HepG2 (cell line): ENCODE measurements at regions not wholly inside any gene's neighbourhood (a gene's known extent, or its start where the extent isn't known, plus 50 kb on each side); places are given as distances from the start of the nearest gene placed in this dataset.

ENCODE experiments used
- ATAC-seq: fragments of 200-7000 bp; cut with Tn5 transposase; 3 replicates; pipeline ENCODE4 v1.9.1; 2020; ENCODE audit warnings: mild to moderate bottlenecking, moderate library complexity
- BruUV-seq: library from RNA; stranded (reverse); fragments of 400-500 nt; replicated peaks from 2 replicates; lab custom pipeline; 2021; lab: Mats Ljungman, UMichigan
- CTCF ChIA-PET: fragments of 300-600 bp; formaldehyde crosslinking; extraction: SDS; loops from one replicate; lab custom pipeline; 2021; ENCODE audit warnings: low total read pairs, inconsistent platforms, low intra/inter-chr PET ratio; lab: Yijun Ruan, JAX
- POLR2A ChIA-PET: fragments of 350-600 bp; sonication (Branson Sonifier 250); formaldehyde crosslinking; loops from one replicate; lab custom pipeline; 2020; ENCODE audit warnings: antibody characterized with exemption, inconsistent platforms; lab: Yijun Ruan, JAX
- DNase-seq: peaks from one replicate; pipeline ENCODE4 v3.0.0-alpha.2; 2015; ENCODE audit warnings: low spot score
- FAIRE-seq: peaks from 3 replicates; lab custom pipeline; 2011; peaks lifted over from hg19 to GRCh38; lab: Jason Lieb, UNC
- H2AFZ ChIP-seq: one replicate; pipeline ENCODE4 v1.6.1; 2011; ENCODE audit warnings: low read length, inconsistent platforms
- H3K27ac ChIP-seq: fragments of 300-600 bp; 3 replicates; pipeline ENCODE4 v1.8.0; 2011; ENCODE audit warnings: mixed run types, mild to moderate bottlenecking, mixed read lengths, low read length, inconsistent platforms; ENCODE audit not compliant: insufficient read depth; ENCODE audit errors: extremely low read length
- H3K27me3 ChIP-seq, 2 experiments: fragments of 200-600 bp in 1 of 2; 2 replicates in 1 of 2; 3 replicates in 1 of 2; pipeline versions ENCODE4 v1.6.0 to v1.8.0; 2011; ENCODE audit warnings: low read length in 2 of 2, mild to moderate bottlenecking in 2 of 2, moderate library complexity in 2 of 2, inconsistent platforms in 1 of 2; ENCODE audit not compliant: insufficient read depth in 2 of 2, control insufficient read depth in 1 of 2
- H3K36me3 ChIP-seq, 2 experiments: fragments of 200-600 bp in 1 of 2; replicated peaks in 1 of 2; 2 replicates in 1 of 2; 3 replicates in 1 of 2; pipeline versions ENCODE4 v1.5.1 to v1.8.0; 2011; ENCODE audit warnings: low read length in 2 of 2, inconsistent platforms in 1 of 2; ENCODE audit not compliant: insufficient read depth in 2 of 2, control insufficient read depth in 1 of 2
- H3K4me1 ChIP-seq: 2 replicates; pipeline ENCODE4 v1.5.1; 2012; ENCODE audit warnings: low read length, inconsistent platforms; ENCODE audit not compliant: insufficient read depth
- H3K4me2 ChIP-seq: 2 replicates; pipeline ENCODE4 v1.6.0; 2011; ENCODE audit warnings: low read depth, low read length, inconsistent platforms
- H3K4me3 ChIP-seq, 3 experiments: fragments of 200-600 bp in 1 of 3; sonication (generic), shearing (Covaris generic) in 1 of 3; replicated peaks in 1 of 3; 2 replicates each; pipeline ENCODE4 v1.5.1; 2011 to 2016; ENCODE audit warnings: low read length in 3 of 3, inconsistent platforms in 2 of 3, low read depth in 2 of 3, mild to moderate bottlenecking in 2 of 3, control low read depth in 1 of 3, mixed read lengths in 1 of 3; ENCODE audit not compliant: insufficient read depth in 1 of 3
- H3K79me2 ChIP-seq: one replicate; pipeline ENCODE4 v1.6.1; 2011; ENCODE audit warnings: low read length, inconsistent platforms; ENCODE audit not compliant: insufficient read depth
- H3K9ac ChIP-seq: 2 replicates; pipeline ENCODE4 v1.6.0; 2011; ENCODE audit warnings: mild to moderate bottlenecking, low read depth, low read length, inconsistent platforms; ENCODE audit not compliant: insufficient read depth
- H3K9me3 ChIP-seq: 2 replicates; pipeline ENCODE4 v1.5.1; 2012; ENCODE audit warnings: mild to moderate bottlenecking, low read length
- H4K20me1 ChIP-seq: 2 replicates; pipeline ENCODE4 v1.6.0; 2011; ENCODE audit warnings: inconsistent platforms, mild to moderate bottlenecking, low read length, moderate library complexity; ENCODE audit not compliant: insufficient read depth
- ATF7 ChIP-seq, 2 experiments: fragments of 450-650 bp in 1 of 2; sonication (generic) in 1 of 2; formaldehyde crosslinking in 1 of 2; IDR thresholded peaks; 2 replicates each; pipeline versions ENCODE4 v1.4.0 to v1.6.1; 2016 to 2020; ENCODE audit warnings: antibody characterized with exemption in 1 of 2, mild to moderate bottlenecking in 1 of 2, missing genetic modification reagents in 1 of 2
- CREB1 ChIP-seq, 2 experiments: fragments of 450-650 bp in 1 of 2; IDR thresholded peaks; 2 replicates each; pipeline ENCODE4 v1.6.1; 2016 to 2017; ENCODE audit warnings: control low read depth in 1 of 2, mild to moderate bottlenecking in 1 of 2, missing compliant biosample characterization in 1 of 2, missing genetic modification characterization in 1 of 2
- GTF2F1 ChIP-seq: fragments of 150-350 bp; IDR thresholded peaks from 2 replicates; pipeline ENCODE4 v1.6.1; 2014; ENCODE audit warnings: low read length
- HDAC6 ChIP-seq: fragments of 200-600 bp; sonication (generic); IDR thresholded peaks from 2 replicates; pipeline ENCODE4 v1.7.0; 2017; ENCODE audit warnings: mild to moderate bottlenecking, antibody characterized with exemption, low read length, low read depth
- HOXA5 ChIP-seq: sonication (generic); formaldehyde crosslinking; IDR thresholded peaks from 2 replicates; pipeline ENCODE4 v1.4.0; 2020; ENCODE audit warnings: missing genetic modification reagents
- ZNF232 ChIP-seq: sonication (generic); formaldehyde crosslinking; IDR thresholded peaks from 2 replicates; pipeline ENCODE4 v1.4.0; 2020; ENCODE audit warnings: missing genetic modification reagents, borderline replicate concordance
- ZNF441 ChIP-seq: sonication (generic); formaldehyde crosslinking; IDR thresholded peaks from 2 replicates; pipeline ENCODE4 v1.7.0; 2021; ENCODE audit warnings: missing genetic modification reagents, borderline replicate concordance
- ZNF446 ChIP-seq: sonication (generic); formaldehyde crosslinking; IDR thresholded peaks from 2 replicates; pipeline ENCODE4 v1.5.0; 2020; ENCODE audit warnings: mild to moderate bottlenecking, missing genetic modification reagents
- WGBS: methylation state at CpG from one replicate; pipeline ENCODE4 v1.1.6; 2017; ENCODE audit warnings: low lambda C conversion rate; 5-methylcytosine and 5-hydroxymethylcytosine counted together
- in situ Hi-C: cut with HindIII; loops from 2 replicates; pipeline ENCODE4 v1.10.0; 2017; ENCODE audit warnings: low pct_unique_long_range_greater_than_20kb; ENCODE audit not compliant: extremely low pct_ligation_motif_present
- intact Hi-C: fragments of 100-400 bp; cut with micrococcal nuclease; formaldehyde crosslinking; loops from one replicate; pipeline ENCODE4 v1.10.0; 2022; ENCODE audit not compliant: unreplicated experiment

- ChIA-PET CTCF (no interaction called here), POLR2A (no interaction called here)
- peaks cover 0 to 5% of the 10 kb centered on the region in 2 experiments; a peak in 1 of 5 replicates for H3K36me3 ChIP-seq
- H3K79me2 ChIP-seq = no peaks in the 10 kb centered on the region
- intact Hi-C loops (no loop called here), in situ Hi-C loops (no loop called here)
- FAIRE-seq (no peak), ATAC-seq (no peak), DNase-seq (no peak)
- H3K4me1 ChIP-seq = peaks cover 51% of the 10 kb centered on the region
- no peak overlapping the region for H3K9ac ChIP-seq
- H3K27ac ChIP-seq = no peak overlapping the region
- no peaks in the 10 kb centered on the region for H3K9me3 ChIP-seq
- no TSS peak for BruUV-seq
- no peak overlapping the region for H3K4me2 ChIP-seq
- H3K27me3 ChIP-seq = no peaks in the 10 kb centered on the region
- H4K20me1 ChIP-seq = no peaks in the 10 kb centered on the region
- H3K4me3 ChIP-seq = no peak overlapping the region
- no peak overlapping the region for H2AFZ ChIP-seq
- TF ChIP-seq ZNF446 (CRISPR knock-in tag) (no peak), ATF7 (IDR thresholded peaks at IDR 0.05) (peak; percentile 38; the same call in 1 of the 2 replicates), ATF7 (CRISPR knock-in tag; IDR thresholded peaks at IDR 0.05) (no peak), CREB1 (IDR thresholded peaks at IDR 0.05) (peak; percentile 13; the same call in 1 of the 2 replicates), CREB1 (CRISPR knock-in tag; IDR thresholded peaks at IDR 0.05) (no peak), GTF2F1 (no peak), ZNF232 (CRISPR knock-in tag) (no peak), HOXA5 (CRISPR knock-in tag) (no peak)
Measured at GRCh38 chr2:177326591-177326990, 62.1 kb upstream of the NFE2L2 start.

- no TSS peak for BruUV-seq
- CTCF ChIA-PET = no interaction called here
- Histone ChIP-seq H3K4me2 (no peak overlapping the region), H3K9ac (no peak overlapping the region), H3K27ac (no peak overlapping the region), H3K4me3 (no peak overlapping the region), H2AFZ (no peak overlapping the region), H4K20me1 (no peaks in the 10 kb centered on the region), H3K9me3 (no peaks in the 10 kb centered on the region), H3K4me1 (peaks cover 55% of the 10 kb centered on the region), H3K36me3 (peaks cover 0 to 5% of the 10 kb centered on the region in 2 experiments; a peak in 1 of 5 replicates), H3K79me2 (no peaks in the 10 kb centered on the region), H3K27me3 (no peaks in the 10 kb centered on the region)
- intact Hi-C loops (no loop called here), in situ Hi-C loops (no loop called here)
- FAIRE-seq = no peak
- no peak for ATAC-seq
- POLR2A ChIA-PET = no interaction called here
- 93% methylated on average over 1 of the region's 1 CpG for WGBS
- no peak for TF ChIP-seq HDAC6
- no peak for TF ChIP-seq ZNF441 (CRISPR knock-in tag)
- DNase-seq = no peak
Measured at GRCh38 chr2:177327009-177327408, 62.5 kb upstream of the NFE2L2 start.
